GM12878 (cell line): ENCODE measurements at regions not wholly inside any gene's neighbourhood (a gene's known extent, or its start where the extent isn't known, plus 50 kb on each side); places are given as distances from the start of the nearest gene placed in this dataset.

Experiments used
- ATAC-seq: fragments of 200-7000 bp; cut with Tn5 transposase; 3 replicates; pipeline ENCODE4 v1.9.1; 2020; ENCODE audit warnings: mild to moderate bottlenecking, moderate library complexity
- BruUV-seq: library from RNA; stranded (reverse); fragments of 400-500 nt; replicated peaks from 2 replicates; lab custom pipeline; 2021; lab: Mats Ljungman, UMichigan
- CTCF ChIA-PET: fragments of 300-600 bp; sonication (Branson Sonifier 250); formaldehyde crosslinking; extraction: SDS; loops from one replicate; lab custom pipeline; 2021; ENCODE audit warnings: inconsistent platforms; lab: Yijun Ruan, JAX
- POLR2A ChIA-PET: fragments of 350-600 bp; formaldehyde crosslinking; extraction: SDS; loops from one replicate; lab custom pipeline; 2021; ENCODE audit warnings: inconsistent platforms; lab: Charles Lee
- RAD21 ChIA-PET: fragments of 300-600 bp; sonication (Branson Sonifier 250); formaldehyde crosslinking; loops from one replicate; lab custom pipeline; 2023; ENCODE audit warnings: antibody characterized with exemption; ENCODE audit not compliant: unreplicated experiment; lab: Charles Lee
- SMC1A ChIA-PET: fragments of 300-600 bp; sonication (Branson Sonifier 250); formaldehyde crosslinking; loops from one replicate; lab custom pipeline; 2023; ENCODE audit not compliant: unreplicated experiment, uncharacterized antibody; lab: Charles Lee
- DNase-seq: peaks from one replicate; pipeline ENCODE4 v3.0.0-alpha.2; 2011; ENCODE audit warnings: low read depth, low spot score
- FAIRE-seq: peaks from 3 replicates; lab custom pipeline; 2011; peaks lifted over from hg19 to GRCh38; lab: Jason Lieb, UNC
- H2AFZ ChIP-seq: 2 replicates; pipeline ENCODE4 v1.6.0; 2011; ENCODE audit warnings: low read depth, low read length, control low read depth; ENCODE audit not compliant: control insufficient read depth
- H3K27ac ChIP-seq: 2 replicates; pipeline ENCODE4 v1.5.1; 2011; ENCODE audit warnings: control low read depth; ENCODE audit not compliant: control insufficient read depth, insufficient read depth
- H3K27me3 ChIP-seq, 2 experiments: replicated peaks in 1 of 2; 2 replicates each; pipeline versions ENCODE4 v1.6.0 to v1.6.1; 2011; ENCODE audit warnings: low read length in 1 of 2; ENCODE audit not compliant: control insufficient read depth in 2 of 2, insufficient read depth in 2 of 2
- H3K36me3 ChIP-seq, 2 experiments: 2 replicates each; pipeline ENCODE4 v1.5.1; 2011; ENCODE audit warnings: low read length in 1 of 2; ENCODE audit not compliant: control insufficient read depth in 2 of 2, insufficient read depth in 2 of 2
- H3K4me1 ChIP-seq: 2 replicates; pipeline ENCODE4 v1.6.1; 2011; ENCODE audit warnings: mild to moderate bottlenecking, low read length, moderate library complexity, mixed read lengths; ENCODE audit not compliant: control insufficient read depth, insufficient read depth
- H3K4me2 ChIP-seq: 2 replicates; pipeline ENCODE4 v1.6.0; 2011; ENCODE audit warnings: control low read depth; ENCODE audit not compliant: control insufficient read depth, insufficient read depth
- H3K4me3 ChIP-seq: fragments of 200-600 bp; sonication (generic); 2 replicates; pipeline ENCODE4 v1.5.1; 2016
- H3K79me2 ChIP-seq: 2 replicates; pipeline ENCODE4 v1.6.0; 2011; ENCODE audit warnings: low read length; ENCODE audit not compliant: control insufficient read depth, insufficient read depth
- H3K9ac ChIP-seq: 2 replicates; pipeline ENCODE4 v1.8.0; 2011; ENCODE audit warnings: low read length, control low read depth, mixed read lengths; ENCODE audit not compliant: control insufficient read depth, insufficient read depth
- H3K9me3 ChIP-seq: replicated peaks from 3 replicates; pipeline ENCODE4 v1.5.1; 2011; ENCODE audit warnings: mild to moderate bottlenecking, low read length; ENCODE audit not compliant: control insufficient read depth, insufficient read depth
- H4K20me1 ChIP-seq: 2 replicates; pipeline ENCODE4 v1.6.0; 2011; ENCODE audit not compliant: control insufficient read depth, insufficient read depth
- BACH1 ChIP-seq: fragments of 450-650 bp; IDR thresholded peaks from 2 replicates; pipeline ENCODE4 v1.6.1; 2017; ENCODE audit warnings: mild to moderate bottlenecking, borderline replicate concordance
- BRCA1 ChIP-seq: IDR thresholded peaks from 2 replicates; pipeline ENCODE4 v1.6.1; 2011; ENCODE audit warnings: low read depth, low read length, improper control_type of control experiment
- CBFB ChIP-seq: IDR thresholded peaks from 2 replicates; pipeline ENCODE4 v1.6.1; 2016; ENCODE audit warnings: antibody characterized with exemption, low read depth
- CEBPB ChIP-seq, 2 experiments: fragments of 150-350 bp in 1 of 2; IDR thresholded peaks; 2 replicates each; pipeline ENCODE4 v1.6.1; 2012 to 2014; ENCODE audit warnings: low read depth in 2 of 2, low read length in 2 of 2, borderline replicate concordance in 1 of 2, inconsistent platforms in 1 of 2
- IKZF1 ChIP-seq: fragments of 450-650 bp; conservative IDR thresholded peaks from 2 replicates; pipeline ENCODE4 v1.6.1; 2017; ENCODE audit warnings: antibody characterized with exemption, mild to moderate bottlenecking
- LARP7 ChIP-seq: fragments of 450-650 bp; IDR thresholded peaks from 2 replicates; pipeline ENCODE4 v1.6.1; 2017; ENCODE audit warnings: mild to moderate bottlenecking
- SP1 ChIP-seq: IDR thresholded peaks from one replicate; pipeline ENCODE4 v1.6.1; 2011; ENCODE audit warnings: low read depth, low read length
- TAF1 ChIP-seq: IDR thresholded peaks from 2 replicates; pipeline ENCODE4 v1.6.1; 2011; ENCODE audit warnings: mild to moderate bottlenecking, low read depth, low read length, borderline replicate concordance
- WGBS: methylation state at CpG from one replicate; pipeline ENCODE4 v1.1.6; 2016; ENCODE audit warnings: low lambda C conversion rate; ENCODE audit not compliant: insufficient replicate concordance, insufficient coverage; ENCODE audit errors: missing lambda C conversion rate; 5-methylcytosine and 5-hydroxymethylcytosine counted together
- in situ Hi-C: fragments of 300-500 bp; cut with MboI; formaldehyde crosslinking; loops from 9 replicates; pipeline ENCODE4 v1.14.3; 2018; ENCODE audit warnings: mixed read lengths
- intact Hi-C: fragments of 100-400 bp; cut with micrococcal nuclease; formaldehyde crosslinking; loops from one replicate; pipeline ENCODE4 v1.14.2; 2022; ENCODE audit not compliant: unreplicated experiment
- TF ChIP-seq, protein P1 (sequence below): fragments of 150-350 bp; IDR thresholded peaks from 2 replicates; pipeline ENCODE4 v1.6.1; 2016; ENCODE audit warnings: low read depth, low read length
- TF ChIP-seq, protein P2 (sequence below): IDR thresholded peaks from 2 replicates; pipeline ENCODE4 v1.6.1; 2011; ENCODE audit warnings: mild to moderate bottlenecking, low read depth, low read length, moderate library complexity; ENCODE audit not compliant: insufficient replicate concordance
- TF ChIP-seq, protein P3 (sequence below): IDR thresholded peaks from 2 replicates; pipeline ENCODE4 v1.6.1; 2012; ENCODE audit warnings: low read depth, low read length, improper control_type of control experiment
- TF ChIP-seq, protein P4 (sequence below): fragments of 450-650 bp; conservative IDR thresholded peaks from 2 replicates; pipeline ENCODE4 v1.6.1; 2017; ENCODE audit warnings: mild to moderate bottlenecking, moderate library complexity

- ChIA-PET RAD21 (no interaction called here), POLR2A (no interaction called here), SMC1A (no interaction called here), CTCF (no interaction called here)
- H2AFZ ChIP-seq = no peak overlapping the region
- DNase-seq (no peak), ATAC-seq (no peak), FAIRE-seq (no peak)
- BruUV-seq = no TSS peak
- in situ Hi-C loops (no loop called here), intact Hi-C loops (no loop called here)
- H3K36me3 ChIP-seq = no peaks in the 10 kb centered on the region
- H3K79me2 ChIP-seq = no peaks in the 10 kb centered on the region
- WGBS = 0% methylated on average over 3 of the region's 3 CpGs
- no peaks in the 10 kb centered on the region for H3K4me1 ChIP-seq
- H3K27me3 ChIP-seq = no peaks in the 10 kb centered on the region
- no peaks in the 10 kb centered on the region for H4K20me1 ChIP-seq
- H3K9me3 ChIP-seq = no peaks in the 10 kb centered on the region
- no peak for TF ChIP-seq BACH1
- TF ChIP-seq BRCA1 = no peak
- TF ChIP-seq, protein P1, sequence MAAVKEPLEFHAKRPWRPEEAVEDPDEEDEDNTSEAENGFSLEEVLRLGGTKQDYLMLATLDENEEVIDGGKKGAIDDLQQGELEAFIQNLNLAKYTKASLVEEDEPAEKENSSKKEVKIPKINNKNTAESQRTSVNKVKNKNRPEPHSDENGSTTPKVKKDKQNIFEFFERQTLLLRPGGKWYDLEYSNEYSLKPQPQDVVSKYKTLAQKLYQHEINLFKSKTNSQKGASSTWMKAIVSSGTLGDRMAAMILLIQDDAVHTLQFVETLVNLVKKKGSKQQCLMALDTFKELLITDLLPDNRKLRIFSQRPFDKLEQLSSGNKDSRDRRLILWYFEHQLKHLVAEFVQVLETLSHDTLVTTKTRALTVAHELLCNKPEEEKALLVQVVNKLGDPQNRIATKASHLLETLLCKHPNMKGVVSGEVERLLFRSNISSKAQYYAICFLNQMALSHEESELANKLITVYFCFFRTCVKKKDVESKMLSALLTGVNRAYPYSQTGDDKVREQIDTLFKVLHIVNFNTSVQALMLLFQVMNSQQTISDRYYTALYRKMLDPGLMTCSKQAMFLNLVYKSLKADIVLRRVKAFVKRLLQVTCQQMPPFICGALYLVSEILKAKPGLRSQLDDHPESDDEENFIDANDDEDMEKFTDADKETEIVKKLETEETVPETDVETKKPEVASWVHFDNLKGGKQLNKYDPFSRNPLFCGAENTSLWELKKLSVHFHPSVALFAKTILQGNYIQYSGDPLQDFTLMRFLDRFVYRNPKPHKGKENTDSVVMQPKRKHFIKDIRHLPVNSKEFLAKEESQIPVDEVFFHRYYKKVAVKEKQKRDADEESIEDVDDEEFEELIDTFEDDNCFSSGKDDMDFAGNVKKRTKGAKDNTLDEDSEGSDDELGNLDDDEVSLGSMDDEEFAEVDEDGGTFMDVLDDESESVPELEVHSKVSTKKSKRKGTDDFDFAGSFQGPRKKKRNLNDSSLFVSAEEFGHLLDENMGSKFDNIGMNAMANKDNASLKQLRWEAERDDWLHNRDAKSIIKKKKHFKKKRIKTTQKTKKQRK = no peak
- TF ChIP-seq TAF1 = no peak
- TF ChIP-seq, protein P2, sequence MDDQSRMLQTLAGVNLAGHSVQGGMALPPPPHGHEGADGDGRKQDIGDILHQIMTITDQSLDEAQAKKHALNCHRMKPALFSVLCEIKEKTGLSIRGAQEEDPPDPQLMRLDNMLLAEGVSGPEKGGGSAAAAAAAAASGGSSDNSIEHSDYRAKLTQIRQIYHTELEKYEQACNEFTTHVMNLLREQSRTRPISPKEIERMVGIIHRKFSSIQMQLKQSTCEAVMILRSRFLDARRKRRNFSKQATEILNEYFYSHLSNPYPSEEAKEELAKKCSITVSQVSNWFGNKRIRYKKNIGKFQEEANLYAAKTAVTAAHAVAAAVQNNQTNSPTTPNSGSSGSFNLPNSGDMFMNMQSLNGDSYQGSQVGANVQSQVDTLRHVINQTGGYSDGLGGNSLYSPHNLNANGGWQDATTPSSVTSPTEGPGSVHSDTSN = no peak
- TF ChIP-seq, protein P3, sequence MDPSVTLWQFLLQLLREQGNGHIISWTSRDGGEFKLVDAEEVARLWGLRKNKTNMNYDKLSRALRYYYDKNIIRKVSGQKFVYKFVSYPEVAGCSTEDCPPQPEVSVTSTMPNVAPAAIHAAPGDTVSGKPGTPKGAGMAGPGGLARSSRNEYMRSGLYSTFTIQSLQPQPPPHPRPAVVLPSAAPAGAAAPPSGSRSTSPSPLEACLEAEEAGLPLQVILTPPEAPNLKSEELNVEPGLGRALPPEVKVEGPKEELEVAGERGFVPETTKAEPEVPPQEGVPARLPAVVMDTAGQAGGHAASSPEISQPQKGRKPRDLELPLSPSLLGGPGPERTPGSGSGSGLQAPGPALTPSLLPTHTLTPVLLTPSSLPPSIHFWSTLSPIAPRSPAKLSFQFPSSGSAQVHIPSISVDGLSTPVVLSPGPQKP = no peak
- TF ChIP-seq CBFB = no peak
- TF ChIP-seq, protein P4, sequence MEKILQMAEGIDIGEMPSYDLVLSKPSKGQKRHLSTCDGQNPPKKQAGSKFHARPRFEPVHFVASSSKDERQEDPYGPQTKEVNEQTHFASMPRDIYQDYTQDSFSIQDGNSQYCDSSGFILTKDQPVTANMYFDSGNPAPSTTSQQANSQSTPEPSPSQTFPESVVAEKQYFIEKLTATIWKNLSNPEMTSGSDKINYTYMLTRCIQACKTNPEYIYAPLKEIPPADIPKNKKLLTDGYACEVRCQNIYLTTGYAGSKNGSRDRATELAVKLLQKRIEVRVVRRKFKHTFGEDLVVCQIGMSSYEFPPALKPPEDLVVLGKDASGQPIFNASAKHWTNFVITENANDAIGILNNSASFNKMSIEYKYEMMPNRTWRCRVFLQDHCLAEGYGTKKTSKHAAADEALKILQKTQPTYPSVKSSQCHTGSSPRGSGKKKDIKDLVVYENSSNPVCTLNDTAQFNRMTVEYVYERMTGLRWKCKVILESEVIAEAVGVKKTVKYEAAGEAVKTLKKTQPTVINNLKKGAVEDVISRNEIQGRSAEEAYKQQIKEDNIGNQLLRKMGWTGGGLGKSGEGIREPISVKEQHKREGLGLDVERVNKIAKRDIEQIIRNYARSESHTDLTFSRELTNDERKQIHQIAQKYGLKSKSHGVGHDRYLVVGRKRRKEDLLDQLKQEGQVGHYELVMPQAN = no peak
- TF ChIP-seq LARP7 = no peak
- no peak for TF ChIP-seq CEBPB (IDR thresholded peaks at IDR 0.05; ENCODE audit: borderline replicate concordance in 1 of 2, low read depth in 2 of 2, low read length in 2 of 2)
- no peak for TF ChIP-seq SP1
- TF ChIP-seq IKZF1 = no peak
- no peak overlapping the region for H3K4me3 ChIP-seq
- H3K9ac ChIP-seq = no peak overlapping the region
- no peak overlapping the region for H3K4me2 ChIP-seq
- H3K27ac ChIP-seq = no peak overlapping the region
These were observed 252.0 kb upstream of the HTR1E start for GRCh38 chr6:86685230-86685797.
